Progenitor cell of endocrine pancreas (in vitro differentiated cells): ENCODE measurements at regions not wholly inside any gene's neighbourhood (a gene's known extent, or its start where the extent isn't known, plus 50 kb on each side); places are given as distances from the start of the nearest gene placed in this dataset.

ENCODE experiments used
- DNase-seq: peaks from one replicate; pipeline ENCODE4 v3.0.0; 2021; ENCODE audit warnings: low spot score; ENCODE audit not compliant: unreplicated experiment
- H3K27ac Mint-ChIP-seq: 2 replicates; pipeline ENCODE4 v1.8.0; 2021; ENCODE audit warnings: mild to moderate bottlenecking, moderate library complexity, mixed read lengths
- H3K27me3 Mint-ChIP-seq: 2 replicates; pipeline ENCODE4 v1.8.0; 2021; ENCODE audit warnings: mixed read lengths
- H3K36me3 Mint-ChIP-seq: 2 replicates; pipeline ENCODE4 v1.8.0; 2022; ENCODE audit warnings: mixed read lengths; ENCODE audit not compliant: insufficient read depth
- H3K4me1 Mint-ChIP-seq: 2 replicates; pipeline ENCODE4 v1.8.0; 2021; ENCODE audit warnings: low read depth, mixed read lengths
- H3K4me3 Mint-ChIP-seq: 2 replicates; pipeline ENCODE4 v1.8.0; 2021; ENCODE audit warnings: low read depth, mild to moderate bottlenecking, moderate library complexity, mixed read lengths
- H3K9me3 Mint-ChIP-seq: 2 replicates; pipeline ENCODE4 v1.8.0; 2021; ENCODE audit warnings: low read depth, mixed read lengths
- TF ChIP-seq, protein P1 (sequence below): fragments of 200-600 bp; sonication (generic); IDR thresholded peaks from one replicate; pipeline ENCODE4 v1.5.0; 2021; ENCODE audit warnings: antibody characterized with exemption, mild to moderate bottlenecking; ENCODE audit not compliant: unreplicated experiment

DNA sequence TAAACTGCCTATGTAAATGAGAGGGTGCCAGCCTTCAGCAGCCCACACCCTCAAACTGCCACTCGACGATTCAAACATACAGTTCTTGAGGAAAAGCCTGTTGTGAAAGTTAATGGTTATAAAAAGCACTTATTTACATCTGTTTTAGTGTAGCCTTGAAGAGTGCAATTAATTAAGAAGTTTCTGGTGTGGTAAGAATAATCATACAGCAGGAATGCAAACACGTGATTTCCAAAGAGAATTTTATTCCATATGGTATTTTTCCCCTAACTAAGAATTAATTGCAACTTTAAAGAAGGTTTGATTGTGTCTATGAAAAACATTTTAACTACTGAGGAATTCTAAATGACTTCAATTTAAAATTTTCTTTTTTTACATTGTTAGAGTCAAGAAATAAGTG, 176.3 kb upstream of the PITX2 start:
- Mint-ChIP-seq H3K36me3 (no peaks in the 10 kb centered on the region), H3K27me3 (peaks cover 28% of the 10 kb centered on the region), H3K4me3 (no peak overlapping the region), H3K27ac (no peak overlapping the region), H3K9me3 (no peaks in the 10 kb centered on the region), H3K4me1 (peaks cover under 1% of the 10 kb centered on the region)
- DNase-seq = no peak
- TF ChIP-seq, protein P1, sequence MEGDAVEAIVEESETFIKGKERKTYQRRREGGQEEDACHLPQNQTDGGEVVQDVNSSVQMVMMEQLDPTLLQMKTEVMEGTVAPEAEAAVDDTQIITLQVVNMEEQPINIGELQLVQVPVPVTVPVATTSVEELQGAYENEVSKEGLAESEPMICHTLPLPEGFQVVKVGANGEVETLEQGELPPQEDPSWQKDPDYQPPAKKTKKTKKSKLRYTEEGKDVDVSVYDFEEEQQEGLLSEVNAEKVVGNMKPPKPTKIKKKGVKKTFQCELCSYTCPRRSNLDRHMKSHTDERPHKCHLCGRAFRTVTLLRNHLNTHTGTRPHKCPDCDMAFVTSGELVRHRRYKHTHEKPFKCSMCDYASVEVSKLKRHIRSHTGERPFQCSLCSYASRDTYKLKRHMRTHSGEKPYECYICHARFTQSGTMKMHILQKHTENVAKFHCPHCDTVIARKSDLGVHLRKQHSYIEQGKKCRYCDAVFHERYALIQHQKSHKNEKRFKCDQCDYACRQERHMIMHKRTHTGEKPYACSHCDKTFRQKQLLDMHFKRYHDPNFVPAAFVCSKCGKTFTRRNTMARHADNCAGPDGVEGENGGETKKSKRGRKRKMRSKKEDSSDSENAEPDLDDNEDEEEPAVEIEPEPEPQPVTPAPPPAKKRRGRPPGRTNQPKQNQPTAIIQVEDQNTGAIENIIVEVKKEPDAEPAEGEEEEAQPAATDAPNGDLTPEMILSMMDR = no peak

GRCh38 chr4:110801591-110801990, 178.7 kb upstream of the PITX2 start:
- Mint-ChIP-seq H3K27me3 (peaks cover 15% of the 10 kb centered on the region), H3K36me3 (no peaks in the 10 kb centered on the region), H3K9me3 (no peaks in the 10 kb centered on the region), H3K4me1 (no peaks in the 10 kb centered on the region), H3K27ac (no peak overlapping the region), H3K4me3 (no peak overlapping the region)
- TF ChIP-seq, protein P1 = no peak
- DNase-seq = no peak

DNA sequence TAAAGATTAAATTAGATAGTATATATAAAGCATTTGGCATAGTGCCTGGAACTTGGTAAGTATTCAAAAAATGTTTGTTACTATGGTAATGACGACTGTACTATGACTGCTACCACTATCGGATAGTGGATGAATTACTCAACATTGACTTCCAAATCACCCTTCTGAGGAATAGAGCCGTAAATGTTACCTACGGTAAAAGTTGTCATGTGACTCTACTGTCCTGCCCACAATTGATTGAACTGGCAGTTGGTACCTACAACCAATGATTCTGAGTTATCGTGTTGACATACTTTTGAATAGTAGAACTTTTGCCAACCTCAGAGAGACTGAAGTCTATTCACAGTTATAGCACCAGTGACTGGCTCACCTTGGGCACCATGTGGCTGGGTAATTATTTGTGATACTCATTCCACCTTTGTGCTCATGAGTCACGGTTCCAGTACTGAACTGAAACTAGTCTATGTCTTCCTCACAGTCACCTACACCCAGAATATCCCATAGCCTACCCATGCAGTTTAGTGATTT, 185.5 kb upstream of the PITX2 start:
- Mint-ChIP-seq H3K4me3 (no peak overlapping the region), H3K27ac (no peak overlapping the region), H3K4me1 (no peaks in the 10 kb centered on the region), H3K9me3 (peaks cover 4% of the 10 kb centered on the region), H3K36me3 (no peaks in the 10 kb centered on the region), H3K27me3 (no peaks in the 10 kb centered on the region)
- TF ChIP-seq, protein P1 = no peak
- no peak for DNase-seq

DNA sequence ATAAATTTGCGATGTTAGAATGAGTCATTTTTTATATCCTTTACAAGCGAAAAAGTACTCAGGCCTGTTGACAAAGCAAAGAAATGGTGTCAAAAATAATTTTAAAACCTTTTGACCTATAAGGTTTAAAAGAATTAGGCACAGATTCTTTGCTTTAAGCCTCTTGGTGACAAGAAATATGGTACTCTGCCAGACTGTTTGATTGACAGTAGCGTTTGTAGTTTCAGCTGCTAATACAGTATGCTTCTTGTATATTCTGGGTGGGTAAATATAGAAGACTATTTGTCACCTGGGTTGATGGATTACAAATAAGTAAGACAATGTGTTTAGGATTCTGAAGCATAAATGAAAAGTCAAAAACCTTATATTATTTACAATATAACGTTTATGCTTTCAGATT, 193.1 kb upstream of the PITX2 start:
- H3K4me3 Mint-ChIP-seq = no peak overlapping the region

DNA sequence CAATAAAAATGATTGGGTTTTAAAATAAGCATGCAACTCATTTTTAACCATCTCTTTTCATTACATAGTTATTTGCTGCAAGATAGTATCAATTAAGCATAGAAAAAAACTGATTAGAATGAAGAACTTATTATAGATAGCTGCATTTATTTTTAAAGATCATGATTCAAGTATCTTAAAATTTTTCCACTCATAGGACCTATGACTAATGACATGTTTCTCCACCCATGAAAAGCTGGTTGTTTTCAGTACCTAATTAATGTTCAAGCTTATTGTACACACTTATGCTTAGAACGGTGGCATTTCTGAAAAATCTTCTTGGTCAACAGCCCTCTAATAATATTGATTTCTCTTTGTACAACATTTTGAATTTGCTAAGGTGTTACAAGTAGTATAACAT, 193.5 kb upstream of the PITX2 start:
- no peaks in the 10 kb centered on the region for H3K9me3 Mint-ChIP-seq
- no peak for DNase-seq
- no peak overlapping the region for H3K27ac Mint-ChIP-seq
- TF ChIP-seq, protein P1 = no peak
- H3K4me3 Mint-ChIP-seq = no peak overlapping the region
- no peaks in the 10 kb centered on the region for H3K27me3 Mint-ChIP-seq
- H3K4me1 Mint-ChIP-seq = peaks cover 9% of the 10 kb centered on the region
- no peaks in the 10 kb centered on the region for H3K36me3 Mint-ChIP-seq

More for the DNA sequence above, 193.1 kb upstream of the PITX2 start:
- Mint-ChIP-seq H3K36me3 (no peaks in the 10 kb centered on the region), H3K9me3 (no peaks in the 10 kb centered on the region), H3K4me1 (peaks cover 9% of the 10 kb centered on the region), H3K27ac (no peak overlapping the region), H3K27me3 (no peaks in the 10 kb centered on the region)
- no peak for DNase-seq
- TF ChIP-seq, protein P1 = no peak
